Hypothalamus (tissue), 51 donors: ENCODE measurements at regions not wholly inside any gene's neighbourhood (a gene's known extent, or its start where the extent isn't known, plus 50 kb on each side); places are given as distances from the start of the nearest gene placed in this dataset.

Experiments used
- DNase-seq, 51 donors: peaks; one replicate each; lab custom pipeline; 2025; lab: John Stamatoyannopoulos, UW

DNA sequence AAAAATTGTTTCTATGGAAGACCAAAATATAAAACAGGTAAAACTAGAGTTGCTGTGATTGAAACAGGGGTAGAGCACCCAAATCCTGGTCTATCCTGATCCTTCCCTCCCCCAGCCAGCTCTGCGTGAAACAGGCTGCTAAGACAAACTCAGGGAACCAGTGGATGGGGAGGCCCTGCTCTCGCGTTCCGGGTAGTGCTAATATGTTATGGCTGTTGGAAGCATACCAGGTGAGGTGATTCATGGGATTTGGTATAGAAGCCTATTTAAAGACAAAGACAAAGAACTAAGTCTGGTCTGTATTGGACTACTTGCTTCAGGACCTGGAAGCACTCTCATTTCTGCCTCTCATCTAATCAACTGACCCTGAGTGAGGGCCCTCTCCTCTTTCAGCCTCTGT is 63.0 kb upstream of the CCBE1 start:
- DNase-seq, result no peak

DNA sequence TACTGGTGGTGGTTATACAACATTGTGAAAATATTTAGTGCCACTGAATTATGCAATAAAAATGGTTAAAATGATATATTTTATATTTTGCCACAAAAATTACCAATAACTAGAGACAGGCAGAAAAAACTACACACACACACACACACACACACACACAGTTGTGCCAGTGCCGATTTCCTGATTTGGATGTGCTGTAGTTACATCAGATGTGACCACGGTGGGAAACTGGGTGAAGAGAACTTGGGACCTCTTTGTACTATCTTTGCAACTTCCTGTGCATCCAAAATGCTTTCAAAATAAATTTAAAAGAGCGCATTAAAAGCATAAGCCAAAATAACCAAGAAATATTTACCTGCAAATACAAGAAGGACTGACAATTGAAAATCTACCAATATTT is 61.6 kb upstream of the CCBE1 start:
- DNase-seq, result no peak

DNA sequence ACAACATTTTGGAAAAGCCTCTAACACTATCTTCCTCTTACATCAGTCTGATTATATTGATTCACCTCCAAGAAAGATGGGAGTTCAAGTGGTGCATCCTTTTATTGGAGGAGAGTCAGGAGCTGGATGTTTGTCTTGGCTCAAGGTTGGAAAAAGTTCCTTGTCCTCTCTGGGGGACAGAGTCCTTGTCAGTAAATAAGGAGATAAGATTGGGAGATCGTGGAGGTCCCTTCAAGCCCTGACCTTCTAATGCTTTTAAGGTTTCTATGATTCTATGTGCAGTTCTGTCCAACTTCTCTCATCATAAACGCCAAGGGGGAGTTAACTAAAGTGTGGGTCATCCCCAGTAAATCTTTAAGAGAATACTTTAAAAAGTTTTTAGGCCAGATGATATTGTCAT is 60.9 kb upstream of the CCBE1 start:
- DNase-seq, result no peak

DNA sequence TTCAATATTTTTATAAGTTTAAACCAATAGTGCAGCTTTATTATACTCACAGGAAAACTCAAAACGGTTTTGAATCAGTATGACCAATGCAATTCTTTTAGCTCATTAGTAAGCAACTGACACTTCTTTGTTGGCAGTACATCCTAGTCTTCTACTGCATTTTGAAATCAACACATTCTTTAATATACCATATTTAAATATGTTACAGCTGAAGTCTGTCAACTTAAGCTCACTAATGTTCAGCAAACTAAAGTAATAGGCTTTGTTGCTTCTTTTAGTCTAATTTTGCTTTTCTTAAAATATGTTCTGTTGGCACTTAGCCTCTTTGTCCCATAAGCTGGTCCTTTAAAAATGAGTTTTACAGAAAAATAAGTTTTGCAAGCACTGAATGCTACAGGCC is 55.4 kb upstream of the CCBE1 start:
- no peak for DNase-seq

DNA sequence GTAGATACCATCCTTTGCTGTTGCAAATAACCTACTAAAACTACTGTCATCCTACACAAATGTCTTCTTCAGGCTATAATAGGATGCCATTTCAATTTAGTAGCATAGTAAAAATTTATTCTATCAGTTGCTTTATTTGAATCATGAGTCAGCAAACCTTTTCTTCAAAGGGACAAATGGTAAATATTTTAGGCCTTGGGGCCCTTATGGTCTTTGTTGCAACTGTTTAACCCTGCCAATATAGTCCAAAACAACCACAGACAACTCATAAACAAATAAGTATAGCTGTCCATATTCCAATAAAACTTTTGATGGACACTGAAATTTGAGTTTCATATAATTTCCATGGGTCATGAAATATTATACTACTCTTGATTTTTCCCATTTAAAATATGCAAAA is 54.0 kb upstream of the CCBE1 start:
- DNase-seq, result no peak

DNA sequence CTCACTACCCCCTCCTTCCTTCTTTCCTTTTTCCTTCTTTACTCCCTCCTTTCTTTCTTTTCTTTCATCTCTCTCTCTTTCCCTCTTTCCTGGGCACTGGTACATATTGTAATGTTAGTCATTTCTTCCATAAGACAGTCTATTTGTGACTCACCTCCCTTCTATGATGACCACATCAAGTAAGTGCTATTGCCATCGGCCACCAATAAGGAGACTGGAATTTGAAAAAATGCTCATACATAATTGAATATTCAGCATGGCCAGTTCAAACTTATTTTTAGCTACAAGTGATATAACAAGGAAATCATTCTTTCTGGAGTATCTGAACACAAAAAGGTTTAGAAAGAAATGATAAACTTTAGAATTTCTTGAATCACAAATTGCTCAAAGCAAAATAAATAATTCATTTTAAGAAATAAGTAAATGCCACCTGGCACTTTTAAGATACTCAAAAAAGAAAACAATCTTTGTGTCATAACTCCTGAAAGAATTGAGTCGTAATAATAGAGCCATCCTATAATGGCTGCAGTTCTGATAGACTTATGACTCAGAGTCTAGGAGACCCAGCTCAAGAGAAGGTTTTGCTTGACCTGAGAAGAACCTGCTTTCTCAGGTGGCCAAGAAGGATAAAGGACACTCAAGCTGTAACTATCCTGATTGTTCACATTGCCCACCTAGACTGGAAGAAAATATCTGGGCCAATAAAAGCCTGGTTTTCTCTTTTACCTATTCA is 51.6 kb upstream of the CCBE1 start:
- DNase-seq, result no peak
